Activated CD4-positive, alpha-beta T cell treated with anti-CD3 and anti-CD28 coated beads for 4 hours (primary cell): ENCODE measurements at regions not wholly inside any gene's neighbourhood (a gene's known extent, or its start where the extent isn't known, plus 50 kb on each side); places are given as distances from the start of the nearest gene placed in this dataset.

Experiments
- DNase-seq, 2 donors: peaks; one replicate each; pipeline ENCODE4 v3.0.0-alpha.2; 2020

- no peak for DNase-seq
These were observed 137.0 kb downstream of the PLPP3 start for GRCh38 chr1:56442290-56442877.

- DNase-seq: no peak
These were observed 137.8 kb downstream of the PLPP3 start for GRCh38 chr1:56441601-56442000.

GRCh38 chr1:56439610-56440264, 139.6 kb downstream of the PLPP3 start:
- DNase-seq: no peak

- no peak for DNase-seq
These were observed 140.3 kb downstream of the PLPP3 start for GRCh38 chr1:56438901-56439551.

- DNase-seq: no peak
These were observed 141.4 kb downstream of the PLPP3 start for GRCh38 chr1:56437959-56438358.

GRCh38 chr1:56436912-56437417, 142.4 kb downstream of the PLPP3 start:
- no peak for DNase-seq

GRCh38 chr1:56436296-56436695, 143.1 kb downstream of the PLPP3 start:
- no peak for DNase-seq

- no peak for DNase-seq
These were observed 143.7 kb downstream of the PLPP3 start for GRCh38 chr1:56435434-56436262.

- DNase-seq: no peak
These were observed 144.6 kb downstream of the PLPP3 start for GRCh38 chr1:56434740-56435139.

- no peak for DNase-seq
These were observed 145.3 kb downstream of the PLPP3 start for GRCh38 chr1:56434025-56434424.

- no peak for DNase-seq
These were observed 146.2 kb downstream of the PLPP3 start for GRCh38 chr1:56433056-56433577.

GRCh38 chr1:56432166-56432971, 147.0 kb downstream of the PLPP3 start:
- no peak for DNase-seq

GRCh38 chr1:56430141-56430839, 149.1 kb downstream of the PLPP3 start:
- DNase-seq: no peak

GRCh38 chr1:56429288-56429687, 150.1 kb downstream of the PLPP3 start:
- no peak for DNase-seq

GRCh38 chr1:56426587-56427381, 152.6 kb downstream of the PLPP3 start:
- DNase-seq: no peak

- DNase-seq: no peak
These were observed 153.8 kb downstream of the PLPP3 start for GRCh38 chr1:56425494-56426037.

GRCh38 chr1:56424744-56425493, 154.4 kb downstream of the PLPP3 start:
- no peak for DNase-seq

- no peak for DNase-seq
These were observed 155.6 kb downstream of the PLPP3 start for GRCh38 chr1:56423716-56424115.

- no peak for DNase-seq
These were observed 161.2 kb downstream of the PLPP3 start for GRCh38 chr1:56418151-56418631.
